Neural cell (in vitro differentiated cells): ENCODE measurements at regions not wholly inside any gene's neighbourhood (a gene's known extent, or its start where the extent isn't known, plus 50 kb on each side); places are given as distances from the start of the nearest gene placed in this dataset.

Source experiments
- H2AFZ ChIP-seq: fragments of 200-600, 300-800 bp; sonication (generic), shearing (Covaris generic); 2 replicates; pipeline ENCODE4 v1.6.0; 2014; ENCODE audit warnings: low read depth, mild to moderate bottlenecking, antibody characterized with exemption, low read length, moderate library complexity
- H3F3A ChIP-seq: fragments of 200-600 bp; shearing (Covaris generic); 2 replicates; pipeline ENCODE4 v1.6.1; 2016; ENCODE audit warnings: mild to moderate bottlenecking, moderate library complexity, mixed read lengths, antibody characterized with exemption, low read length; ENCODE audit not compliant: insufficient read depth, poor library complexity, severe bottlenecking
- H3K27ac ChIP-seq: fragments of 200-600, 300-800 bp; sonication (generic), shearing (Covaris generic); 2 replicates; pipeline ENCODE4 v1.5.1; 2014; ENCODE audit warnings: mild to moderate bottlenecking, low read length, moderate library complexity
- H3K27me3 ChIP-seq: fragments of 300-800, 200-600 bp; sonication (generic), shearing (Covaris generic); 2 replicates; pipeline ENCODE4 v1.6.0; 2014; ENCODE audit warnings: mild to moderate bottlenecking, low read depth, low read length, moderate library complexity; ENCODE audit not compliant: insufficient read depth
- H3K36me3 ChIP-seq: fragments of 300-800, 200-600 bp; sonication (generic), shearing (Covaris generic); 2 replicates; pipeline ENCODE4 v1.5.1; 2014; ENCODE audit warnings: mild to moderate bottlenecking, antibody characterized with exemption, low read length, moderate library complexity; ENCODE audit not compliant: insufficient read depth
- H3K4me2 ChIP-seq: fragments of 300-800, 200-600 bp; sonication (generic), shearing (Covaris generic); 2 replicates; pipeline ENCODE4 v1.6.0; 2014; ENCODE audit warnings: mild to moderate bottlenecking, low read length
- H3K4me3 ChIP-seq: fragments of 300-800, 200-600 bp; sonication (generic), shearing (Covaris generic); 2 replicates; pipeline ENCODE4 v1.5.1; 2014; ENCODE audit warnings: mild to moderate bottlenecking, low read length, moderate library complexity
- H3K79me2 ChIP-seq: fragments of 200-600 bp; shearing (Covaris generic); replicated peaks from 2 replicates; pipeline ENCODE4 v1.6.0; 2014; ENCODE audit warnings: mild to moderate bottlenecking, low read length, moderate library complexity; ENCODE audit not compliant: insufficient read depth
- H3K9ac ChIP-seq: fragments of 300-800, 200-600 bp; sonication (generic), shearing (Covaris generic); 2 replicates; pipeline ENCODE4 v1.6.1; 2016; ENCODE audit warnings: mild to moderate bottlenecking, low read length, mixed read lengths
- H3K9me2 ChIP-seq: fragments of 200-600 bp; shearing (Covaris generic); 2 replicates; pipeline ENCODE4 v1.6.1; 2016; ENCODE audit warnings: mild to moderate bottlenecking, low read length, mixed read lengths; ENCODE audit not compliant: insufficient read depth
- H3K9me3 ChIP-seq: fragments of 200-600, 300-800 bp; sonication (generic), shearing (Covaris generic); 2 replicates; pipeline ENCODE4 v1.6.1; 2016; ENCODE audit warnings: mild to moderate bottlenecking, mixed run types, low read length, moderate library complexity, mixed read lengths
- H4K20me1 ChIP-seq: fragments of 200-600 bp; shearing (Covaris generic); 2 replicates; pipeline ENCODE4 v1.6.1; 2016; ENCODE audit warnings: mild to moderate bottlenecking, mixed run types; ENCODE audit not compliant: insufficient read depth
- EP300 ChIP-seq: fragments of 450-650 bp; conservative IDR thresholded peaks from 2 replicates; pipeline ENCODE4 v1.6.1; 2014; ENCODE audit warnings: antibody characterized with exemption, mild to moderate bottlenecking, moderate library complexity; ENCODE audit not compliant: poor library complexity, severe bottlenecking
- EZH2 ChIP-seq: fragments of 200-600, 300-800 bp; shearing (Covaris generic), sonication (generic); IDR thresholded peaks from 2 replicates; pipeline ENCODE4 v1.6.1; 2014; ENCODE audit warnings: antibody characterized with exemption, low read length, borderline replicate concordance, mild to moderate bottlenecking; ENCODE audit not compliant: insufficient read depth, poor library complexity, severe bottlenecking
- MXI1 ChIP-seq: fragments of 450-650 bp; conservative IDR thresholded peaks from 2 replicates; pipeline ENCODE4 v1.6.1; 2014; ENCODE audit warnings: antibody characterized with exemption, mild to moderate bottlenecking; ENCODE audit not compliant: poor library complexity, severe bottlenecking
- POLR2AphosphoS5 ChIP-seq: IDR thresholded peaks from 2 replicates; pipeline ENCODE4 v1.6.1; 2012
- RAD21 ChIP-seq: fragments of 450-650 bp; conservative IDR thresholded peaks from 2 replicates; pipeline ENCODE4 v1.6.1; 2014; ENCODE audit warnings: antibody characterized with exemption, mild to moderate bottlenecking, moderate library complexity
- SMC3 ChIP-seq: fragments of 450-650 bp; conservative IDR thresholded peaks from 2 replicates; pipeline ENCODE4 v1.6.1; 2014; ENCODE audit warnings: antibody characterized with exemption, mild to moderate bottlenecking, moderate library complexity; ENCODE audit not compliant: poor library complexity
- TAF1 ChIP-seq: IDR thresholded peaks from 2 replicates; pipeline ENCODE4 v1.6.1; 2012; ENCODE audit warnings: low read depth
- TF ChIP-seq, protein P1 (sequence below): IDR thresholded peaks from 2 replicates; pipeline ENCODE4 v1.6.1; 2012; ENCODE audit warnings: borderline replicate concordance
- TF ChIP-seq, protein P2 (sequence below): fragments of 450-650 bp; IDR thresholded peaks from 2 replicates; pipeline ENCODE4 v1.5.1; 2014; ENCODE audit warnings: antibody characterized with exemption, mild to moderate bottlenecking, moderate library complexity; ENCODE audit not compliant: poor library complexity, severe bottlenecking

GRCh38 chr2:240359695-240360094 lies 75.8 kb upstream of the GPC1 start:
- TF ChIP-seq SMC3 (no peak), EZH2 (no peak), TAF1 (no peak), RAD21 (no peak), MXI1 (no peak), POLR2AphosphoS5 (no peak), EP300 (no peak)
- TF ChIP-seq, protein P1, sequence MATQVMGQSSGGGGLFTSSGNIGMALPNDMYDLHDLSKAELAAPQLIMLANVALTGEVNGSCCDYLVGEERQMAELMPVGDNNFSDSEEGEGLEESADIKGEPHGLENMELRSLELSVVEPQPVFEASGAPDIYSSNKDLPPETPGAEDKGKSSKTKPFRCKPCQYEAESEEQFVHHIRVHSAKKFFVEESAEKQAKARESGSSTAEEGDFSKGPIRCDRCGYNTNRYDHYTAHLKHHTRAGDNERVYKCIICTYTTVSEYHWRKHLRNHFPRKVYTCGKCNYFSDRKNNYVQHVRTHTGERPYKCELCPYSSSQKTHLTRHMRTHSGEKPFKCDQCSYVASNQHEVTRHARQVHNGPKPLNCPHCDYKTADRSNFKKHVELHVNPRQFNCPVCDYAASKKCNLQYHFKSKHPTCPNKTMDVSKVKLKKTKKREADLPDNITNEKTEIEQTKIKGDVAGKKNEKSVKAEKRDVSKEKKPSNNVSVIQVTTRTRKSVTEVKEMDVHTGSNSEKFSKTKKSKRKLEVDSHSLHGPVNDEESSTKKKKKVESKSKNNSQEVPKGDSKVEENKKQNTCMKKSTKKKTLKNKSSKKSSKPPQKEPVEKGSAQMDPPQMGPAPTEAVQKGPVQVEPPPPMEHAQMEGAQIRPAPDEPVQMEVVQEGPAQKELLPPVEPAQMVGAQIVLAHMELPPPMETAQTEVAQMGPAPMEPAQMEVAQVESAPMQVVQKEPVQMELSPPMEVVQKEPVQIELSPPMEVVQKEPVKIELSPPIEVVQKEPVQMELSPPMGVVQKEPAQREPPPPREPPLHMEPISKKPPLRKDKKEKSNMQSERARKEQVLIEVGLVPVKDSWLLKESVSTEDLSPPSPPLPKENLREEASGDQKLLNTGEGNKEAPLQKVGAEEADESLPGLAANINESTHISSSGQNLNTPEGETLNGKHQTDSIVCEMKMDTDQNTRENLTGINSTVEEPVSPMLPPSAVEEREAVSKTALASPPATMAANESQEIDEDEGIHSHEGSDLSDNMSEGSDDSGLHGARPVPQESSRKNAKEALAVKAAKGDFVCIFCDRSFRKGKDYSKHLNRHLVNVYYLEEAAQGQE = no peak
- TF ChIP-seq, protein P2, sequence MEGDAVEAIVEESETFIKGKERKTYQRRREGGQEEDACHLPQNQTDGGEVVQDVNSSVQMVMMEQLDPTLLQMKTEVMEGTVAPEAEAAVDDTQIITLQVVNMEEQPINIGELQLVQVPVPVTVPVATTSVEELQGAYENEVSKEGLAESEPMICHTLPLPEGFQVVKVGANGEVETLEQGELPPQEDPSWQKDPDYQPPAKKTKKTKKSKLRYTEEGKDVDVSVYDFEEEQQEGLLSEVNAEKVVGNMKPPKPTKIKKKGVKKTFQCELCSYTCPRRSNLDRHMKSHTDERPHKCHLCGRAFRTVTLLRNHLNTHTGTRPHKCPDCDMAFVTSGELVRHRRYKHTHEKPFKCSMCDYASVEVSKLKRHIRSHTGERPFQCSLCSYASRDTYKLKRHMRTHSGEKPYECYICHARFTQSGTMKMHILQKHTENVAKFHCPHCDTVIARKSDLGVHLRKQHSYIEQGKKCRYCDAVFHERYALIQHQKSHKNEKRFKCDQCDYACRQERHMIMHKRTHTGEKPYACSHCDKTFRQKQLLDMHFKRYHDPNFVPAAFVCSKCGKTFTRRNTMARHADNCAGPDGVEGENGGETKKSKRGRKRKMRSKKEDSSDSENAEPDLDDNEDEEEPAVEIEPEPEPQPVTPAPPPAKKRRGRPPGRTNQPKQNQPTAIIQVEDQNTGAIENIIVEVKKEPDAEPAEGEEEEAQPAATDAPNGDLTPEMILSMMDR = no peak

DNA sequence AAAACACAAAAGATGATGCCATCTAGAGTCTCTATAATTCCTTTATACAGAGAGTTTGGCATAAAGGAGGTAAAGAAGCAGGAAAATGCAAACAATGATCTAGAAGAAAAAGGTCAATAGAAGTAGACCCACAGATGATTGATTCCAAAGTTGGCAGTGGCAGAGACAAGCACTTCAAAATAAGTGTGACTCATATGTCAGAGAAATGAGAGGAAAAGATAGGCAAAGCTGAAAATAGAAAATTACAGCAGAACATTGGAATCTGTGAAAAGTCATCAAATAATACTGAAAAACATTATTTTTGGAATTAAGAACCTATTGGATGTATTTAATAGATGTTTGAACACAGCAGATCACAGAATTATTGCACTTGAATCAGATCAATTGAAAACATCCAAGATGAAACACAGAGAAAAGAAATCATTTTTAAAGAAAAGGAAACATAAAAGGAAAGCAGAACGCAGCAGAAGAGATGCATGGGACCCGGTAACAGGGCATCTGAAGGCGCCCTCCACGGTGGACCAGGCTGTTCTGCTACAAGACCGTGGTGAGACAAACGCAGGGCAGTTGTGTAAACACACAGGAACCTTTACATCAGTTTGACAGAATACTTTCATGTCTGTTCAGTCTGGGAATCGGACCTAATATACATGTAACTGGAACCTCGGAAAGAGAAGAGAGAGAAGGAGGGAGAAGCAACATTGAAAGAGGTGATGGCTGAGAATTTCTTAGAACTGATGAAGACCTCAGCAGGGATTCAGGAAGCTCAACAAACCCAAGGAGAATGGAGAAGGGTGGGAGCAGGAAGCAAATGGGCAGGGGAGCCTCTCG lies 74.6 kb upstream of the GPC1 start:
- H3K4me2 ChIP-seq = no peak overlapping the region
- H4K20me1 ChIP-seq = no peaks in the 10 kb centered on the region
- H3K9me3 ChIP-seq = peaks cover 16% of the 10 kb centered on the region
- H2AFZ ChIP-seq = no peak overlapping the region
- H3K4me3 ChIP-seq = no peak overlapping the region
- no peaks in the 10 kb centered on the region for H3K9me2 ChIP-seq
- no peak overlapping the region for H3K9ac ChIP-seq
- H3K27ac ChIP-seq = no peak overlapping the region
- no peak for TF ChIP-seq MXI1
- no peak for TF ChIP-seq EZH2
- no peak for TF ChIP-seq EP300
- no peak for TF ChIP-seq RAD21
- TF ChIP-seq, protein P2 = no peak
- no peak for TF ChIP-seq POLR2AphosphoS5
- TF ChIP-seq SMC3 = no peak
- no peak for TF ChIP-seq TAF1
- TF ChIP-seq, protein P1 = no peak
- H3K79me2 ChIP-seq = no peaks in the 10 kb centered on the region
- no peaks in the 10 kb centered on the region for H3F3A ChIP-seq
- no peaks in the 10 kb centered on the region for H3K36me3 ChIP-seq
- H3K27me3 ChIP-seq = no peaks in the 10 kb centered on the region

More at GRCh38 chr2:240359695-240360094, 75.8 kb upstream of the GPC1 start:
- no peaks in the 10 kb centered on the region for H3K9me2 ChIP-seq
- no peaks in the 10 kb centered on the region for H3K79me2 ChIP-seq
- H3K9ac ChIP-seq = no peak overlapping the region
- H3K4me2 ChIP-seq = no peak overlapping the region
- no peaks in the 10 kb centered on the region for H3K36me3 ChIP-seq
- H4K20me1 ChIP-seq = no peaks in the 10 kb centered on the region
- peaks cover 16% of the 10 kb centered on the region for H3K9me3 ChIP-seq
- H3K4me3 ChIP-seq = no peak overlapping the region
- no peak overlapping the region for H3K27ac ChIP-seq
- no peak overlapping the region for H2AFZ ChIP-seq
- H3K27me3 ChIP-seq = no peaks in the 10 kb centered on the region
- H3F3A ChIP-seq = no peaks in the 10 kb centered on the region
